Mesendoderm (in vitro differentiated cells): ENCODE measurements at regions not wholly inside any gene's neighbourhood (a gene's known extent, or its start where the extent isn't known, plus 50 kb on each side); places are given as distances from the start of the nearest gene placed in this dataset.

Experiments used
- DNase-seq: peaks from one replicate; pipeline ENCODE4 v3.0.0; 2013
- H2AK5ac ChIP-seq: 2 replicates; pipeline ENCODE4 v1.6.1; 2013; ENCODE audit warnings: low read length, inconsistent platforms
- H2BK120ac ChIP-seq: 2 replicates; pipeline ENCODE4 v1.6.1; 2013; ENCODE audit warnings: low read depth, mild to moderate bottlenecking, low read length, moderate library complexity, mixed read lengths
- H2BK15ac ChIP-seq: replicated peaks from 2 replicates; pipeline ENCODE4 v1.6.1; 2013; ENCODE audit warnings: low read depth, mild to moderate bottlenecking, moderate library complexity
- H2BK5ac ChIP-seq: 2 replicates; pipeline ENCODE4 v1.6.1; 2013; ENCODE audit warnings: low read length, inconsistent platforms
- H3K18ac ChIP-seq: 2 replicates; pipeline ENCODE4 v1.6.1; 2013; ENCODE audit warnings: mild to moderate bottlenecking, low read length, mixed read lengths
- H3K23ac ChIP-seq: one replicate; pipeline ENCODE4 v1.6.1; 2013; ENCODE audit warnings: low read length
- H3K27ac ChIP-seq: 2 replicates; pipeline ENCODE4 v1.5.1; 2013; ENCODE audit warnings: low read depth, mild to moderate bottlenecking, inconsistent platforms, low read length, moderate library complexity
- H3K27me3 ChIP-seq: 2 replicates; pipeline ENCODE4 v1.6.1; 2013; ENCODE audit warnings: low read length, control low read depth, mild to moderate bottlenecking, inconsistent platforms; ENCODE audit not compliant: insufficient read depth, poor library complexity
- H3K36me3 ChIP-seq: 2 replicates; pipeline ENCODE4 v1.6.1; 2013; ENCODE audit warnings: low read length, inconsistent platforms; ENCODE audit not compliant: control insufficient read depth, insufficient read depth
- H3K4ac ChIP-seq: one replicate; pipeline ENCODE4 v1.6.1; 2013; ENCODE audit warnings: low read depth, mild to moderate bottlenecking, low read length, moderate library complexity
- H3K4me1 ChIP-seq: 2 replicates; pipeline ENCODE4 v1.6.1; 2013; ENCODE audit warnings: low read depth, low read length, inconsistent platforms; ENCODE audit not compliant: control insufficient read depth
- H3K4me2 ChIP-seq: 2 replicates; pipeline ENCODE4 v1.6.1; 2013; ENCODE audit warnings: low read length
- H3K4me3 ChIP-seq: 2 replicates; pipeline ENCODE4 v1.5.1; 2013; ENCODE audit warnings: mild to moderate bottlenecking, low read length
- H3K56ac ChIP-seq: one replicate; pipeline ENCODE4 v1.6.1; 2013; ENCODE audit warnings: low read length
- H3K79me1 ChIP-seq: 2 replicates; pipeline ENCODE4 v1.6.1; 2013; ENCODE audit warnings: low read length, inconsistent platforms
- H3K79me2 ChIP-seq: 2 replicates; pipeline ENCODE4 v1.6.1; 2013; ENCODE audit warnings: mild to moderate bottlenecking, low read length; ENCODE audit not compliant: control insufficient read depth, insufficient read depth
- H3K9ac ChIP-seq: 2 replicates; pipeline ENCODE4 v1.6.1; 2013; ENCODE audit warnings: low read length, inconsistent platforms
- H4K5ac ChIP-seq: one replicate; pipeline ENCODE4 v1.6.1; 2013; ENCODE audit warnings: low read length
- H4K8ac ChIP-seq: one replicate; pipeline ENCODE4 v1.6.1; 2013; ENCODE audit warnings: low read depth, mild to moderate bottlenecking, control low read depth, low read length, moderate library complexity
- WGBS: extraction: QIAGEN DNeasy Blood & Tissue Kit; methylation state at CpG from one replicate; pipeline ENCODE4 v1.1.7; 2013; ENCODE audit warnings: low lambda C conversion rate, missing lambda C conversion rate; ENCODE audit not compliant: insufficient coverage; ENCODE audit errors: extremely low coverage; 5-methylcytosine and 5-hydroxymethylcytosine counted together

GRCh38 chr1:78434351-78434750 lies 56.4 kb upstream of the PTGFR start:
- H2AK5ac ChIP-seq, result no peak overlapping the region
- H3K4ac ChIP-seq, result no peak overlapping the region
- no peaks in the 10 kb centered on the region for H3K79me1 ChIP-seq
- H3K79me2 ChIP-seq, result no peaks in the 10 kb centered on the region
- H3K23ac ChIP-seq, result no peak overlapping the region
- no peak overlapping the region for H4K8ac ChIP-seq
- no peak overlapping the region for H3K18ac ChIP-seq
- peaks cover 2% of the 10 kb centered on the region for H3K4me1 ChIP-seq
- WGBS, result no CpG with 5 or more reads among the region's 2 CpGs
- no peaks in the 10 kb centered on the region for H3K36me3 ChIP-seq
- H3K4me3 ChIP-seq, result no peak overlapping the region
- H3K4me2 ChIP-seq, result no peak overlapping the region
- no peaks in the 10 kb centered on the region for H3K27me3 ChIP-seq
- no peak overlapping the region for H4K5ac ChIP-seq
- H3K9ac ChIP-seq, result no peak overlapping the region
- H2BK15ac ChIP-seq, result no peak overlapping the region
- DNase-seq, result no peak
- H3K56ac ChIP-seq, result no peak overlapping the region
- no peak overlapping the region for H3K27ac ChIP-seq
- no peak overlapping the region for H2BK5ac ChIP-seq
- no peak overlapping the region for H2BK120ac ChIP-seq

- H3K18ac ChIP-seq, result no peak overlapping the region
- no CpG with 5 or more reads among the region's 1 CpG for WGBS
Measured at GRCh38 chr1:78436961-78437360, 53.8 kb upstream of the PTGFR start.

GRCh38 chr1:78437396-78437795 lies 53.4 kb upstream of the PTGFR start:
- peak; percentile 57 for DNase-seq
- WGBS, result no CpG with 5 or more reads among the region's 5 CpGs
- no peak overlapping the region for H3K27ac ChIP-seq

More at GRCh38 chr1:78436961-78437360, 53.8 kb upstream of the PTGFR start:
- H2BK15ac ChIP-seq, result no peak overlapping the region
- H3K36me3 ChIP-seq, result no peaks in the 10 kb centered on the region
- H2BK5ac ChIP-seq, result no peak overlapping the region
- H2BK120ac ChIP-seq, result no peak overlapping the region
- no peak overlapping the region for H3K27ac ChIP-seq
- H3K4me1 ChIP-seq, result peaks cover 2% of the 10 kb centered on the region
- DNase-seq, result peak; percentile 13
- H3K4me3 ChIP-seq, result no peak overlapping the region
- no peak overlapping the region for H3K9ac ChIP-seq
- no peaks in the 10 kb centered on the region for H3K79me2 ChIP-seq
- no peak overlapping the region for H2AK5ac ChIP-seq
- H4K5ac ChIP-seq, result no peak overlapping the region
- H3K79me1 ChIP-seq, result no peaks in the 10 kb centered on the region
- no peak overlapping the region for H3K4ac ChIP-seq
- no peak overlapping the region for H3K56ac ChIP-seq
- no peak overlapping the region for H4K8ac ChIP-seq
- H3K23ac ChIP-seq, result no peak overlapping the region
- H3K4me2 ChIP-seq, result no peak overlapping the region
- no peaks in the 10 kb centered on the region for H3K27me3 ChIP-seq

GRCh38 chr1:78437941-78438340 lies 52.8 kb upstream of the PTGFR start:
- Histone ChIP-seq H2BK5ac (no peak overlapping the region), H3K4me3 (no peak overlapping the region)

More at GRCh38 chr1:78437396-78437795, 53.4 kb upstream of the PTGFR start:
- Histone ChIP-seq H2AK5ac (no peak overlapping the region), H3K9ac (no peak overlapping the region), H3K36me3 (no peaks in the 10 kb centered on the region), H3K4me3 (no peak overlapping the region), H2BK5ac (no peak overlapping the region), H3K23ac (no peak overlapping the region), H3K79me1 (no peaks in the 10 kb centered on the region), H2BK15ac (no peak overlapping the region), H3K79me2 (no peaks in the 10 kb centered on the region), H3K56ac (no peak overlapping the region), H3K4me1 (peaks cover 2% of the 10 kb centered on the region), H3K18ac (no peak overlapping the region), H3K4me2 (no peak overlapping the region), H4K5ac (no peak overlapping the region), H3K27me3 (no peaks in the 10 kb centered on the region), H2BK120ac (no peak overlapping the region), H3K4ac (no peak overlapping the region), H4K8ac (no peak overlapping the region)

GRCh38 chr1:78440381-78440793 lies 50.4 kb upstream of the PTGFR start:
- Histone ChIP-seq H3K4me3 (no peak overlapping the region), H2BK15ac (no peak overlapping the region), H2BK120ac (no peak overlapping the region), H3K36me3 (no peaks in the 10 kb centered on the region), H3K4me2 (no peak overlapping the region), H4K8ac (no peak overlapping the region), H3K79me2 (no peaks in the 10 kb centered on the region), H3K4me1 (peaks cover 2% of the 10 kb centered on the region), H3K79me1 (no peaks in the 10 kb centered on the region), H3K56ac (no peak overlapping the region), H3K27ac (no peak overlapping the region), H2AK5ac (no peak overlapping the region), H3K27me3 (no peaks in the 10 kb centered on the region), H3K4ac (no peak overlapping the region), H2BK5ac (no peak overlapping the region), H3K23ac (no peak overlapping the region), H4K5ac (no peak overlapping the region), H3K9ac (no peak overlapping the region), H3K18ac (no peak overlapping the region)
- WGBS, result no CpG with 5 or more reads among the region's 2 CpGs
- no peak for DNase-seq

More at GRCh38 chr1:78437941-78438340, 52.8 kb upstream of the PTGFR start:
- WGBS, result no CpG with 5 or more reads among the region's 1 CpG
- Histone ChIP-seq H3K79me2 (no peaks in the 10 kb centered on the region), H3K4me2 (no peak overlapping the region), H3K27me3 (no peaks in the 10 kb centered on the region), H3K18ac (no peak overlapping the region), H4K5ac (no peak overlapping the region), H2AK5ac (no peak overlapping the region), H3K36me3 (no peaks in the 10 kb centered on the region), H4K8ac (no peak overlapping the region), H3K79me1 (no peaks in the 10 kb centered on the region), H2BK15ac (no peak overlapping the region), H3K23ac (no peak overlapping the region), H3K9ac (no peak overlapping the region), H3K4me1 (peaks cover 2% of the 10 kb centered on the region), H3K56ac (no peak overlapping the region), H3K27ac (no peak overlapping the region), H2BK120ac (no peak overlapping the region), H3K4ac (no peak overlapping the region)
- no peak for DNase-seq
